ENCODE measurements at regions not wholly inside any gene's neighbourhood (a gene's known extent, or its start where the extent isn't known, plus 50 kb on each side); places are given as distances from the start of the nearest gene placed in this dataset.

- TF ChIP-seq POLR2A (IDR thresholded peaks at IDR 0.05) = no peak
- no peak for TF ChIP-seq POLR2AphosphoS5 (IDR thresholded peaks at IDR 0.05)
Observed at GRCh38 chr10:28986117-28986792, 302.6 kb upstream of the LYZL1 start.
